ENCODE measurements at regions not wholly inside any gene's neighbourhood (a gene's known extent, or its start where the extent isn't known, plus 50 kb on each side); places are given as distances from the start of the nearest gene placed in this dataset.

- H3K36me3 ChIP-seq (ENCODE audit: insufficient read depth, low read length): no peaks in the 10 kb centered on the region
- no peak overlapping the region for H2AFZ ChIP-seq (ENCODE audit: low read length)
- H3F3A ChIP-seq (ENCODE audit: insufficient read depth, low read length): no peaks in the 10 kb centered on the region
- TF ChIP-seq EZH2 (IDR thresholded peaks at IDR 0.05; ENCODE audit: borderline replicate concordance, low read length): no peak
- TF ChIP-seq, protein P1, sequence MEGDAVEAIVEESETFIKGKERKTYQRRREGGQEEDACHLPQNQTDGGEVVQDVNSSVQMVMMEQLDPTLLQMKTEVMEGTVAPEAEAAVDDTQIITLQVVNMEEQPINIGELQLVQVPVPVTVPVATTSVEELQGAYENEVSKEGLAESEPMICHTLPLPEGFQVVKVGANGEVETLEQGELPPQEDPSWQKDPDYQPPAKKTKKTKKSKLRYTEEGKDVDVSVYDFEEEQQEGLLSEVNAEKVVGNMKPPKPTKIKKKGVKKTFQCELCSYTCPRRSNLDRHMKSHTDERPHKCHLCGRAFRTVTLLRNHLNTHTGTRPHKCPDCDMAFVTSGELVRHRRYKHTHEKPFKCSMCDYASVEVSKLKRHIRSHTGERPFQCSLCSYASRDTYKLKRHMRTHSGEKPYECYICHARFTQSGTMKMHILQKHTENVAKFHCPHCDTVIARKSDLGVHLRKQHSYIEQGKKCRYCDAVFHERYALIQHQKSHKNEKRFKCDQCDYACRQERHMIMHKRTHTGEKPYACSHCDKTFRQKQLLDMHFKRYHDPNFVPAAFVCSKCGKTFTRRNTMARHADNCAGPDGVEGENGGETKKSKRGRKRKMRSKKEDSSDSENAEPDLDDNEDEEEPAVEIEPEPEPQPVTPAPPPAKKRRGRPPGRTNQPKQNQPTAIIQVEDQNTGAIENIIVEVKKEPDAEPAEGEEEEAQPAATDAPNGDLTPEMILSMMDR (IDR thresholded peaks at IDR 0.05; ENCODE audit: low read length): no peak
- H3K4me1 ChIP-seq (ENCODE audit: insufficient read depth, low read length, severe bottlenecking): no peaks in the 10 kb centered on the region
- no peaks in the 10 kb centered on the region for H3K27me3 ChIP-seq (ENCODE audit: insufficient read depth, low read length)
- H3K4me2 ChIP-seq (ENCODE audit: low read length): no peak overlapping the region
- H3K9me3 ChIP-seq (ENCODE audit: low read length): no peaks in the 10 kb centered on the region
- no peak overlapping the region for H3K27ac ChIP-seq (ENCODE audit: low read depth, low read length, poor library complexity, severe bottlenecking)
- no peak overlapping the region for H3K4me3 ChIP-seq (ENCODE audit: low read depth, low read length, poor library complexity, severe bottlenecking)
- no peak overlapping the region for H3K9ac ChIP-seq (ENCODE audit: low read length)
- H3K9me2 ChIP-seq (ENCODE audit: low read depth, low read length): no peaks in the 10 kb centered on the region
- no peaks in the 10 kb centered on the region for H4K20me1 ChIP-seq (ENCODE audit: insufficient read depth, low read length)
- H3K79me2 ChIP-seq (ENCODE audit: insufficient read depth, low read length): no peaks in the 10 kb centered on the region
Observed at GRCh38 chr2:219991116-219991515, 363.7 kb downstream of the SLC4A3 start.

DNA sequence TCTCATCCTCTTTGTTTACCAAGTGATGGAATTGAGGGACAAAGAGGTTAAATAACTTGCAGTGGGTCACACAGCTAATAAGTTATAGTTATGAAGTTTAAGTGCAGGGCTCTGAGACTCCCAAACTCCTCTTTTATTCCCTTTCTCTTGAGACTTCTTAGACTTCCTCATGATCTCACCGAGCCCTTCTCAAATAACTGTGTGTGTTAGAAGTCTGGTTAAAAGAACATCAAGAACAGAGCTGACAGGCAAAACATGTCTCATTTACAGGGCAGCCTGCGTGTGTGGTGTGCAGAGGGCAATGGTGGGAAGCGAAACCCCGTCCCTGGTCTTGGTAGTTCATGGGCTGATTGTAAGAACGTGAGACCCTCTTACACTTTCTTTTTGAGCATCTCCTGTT is 368.0 kb downstream of the SLC4A3 start:
- H3K9ac ChIP-seq (ENCODE audit: low read length): no peak overlapping the region
- no peaks in the 10 kb centered on the region for H3K9me2 ChIP-seq (ENCODE audit: low read depth, low read length)
- TF ChIP-seq, protein P1 (IDR thresholded peaks at IDR 0.05; ENCODE audit: low read length): no peak
- TF ChIP-seq EZH2 (IDR thresholded peaks at IDR 0.05; ENCODE audit: borderline replicate concordance, low read length): no peak
- H3F3A ChIP-seq (ENCODE audit: insufficient read depth, low read length): no peaks in the 10 kb centered on the region
- H3K79me2 ChIP-seq (ENCODE audit: insufficient read depth, low read length): no peaks in the 10 kb centered on the region
- no peaks in the 10 kb centered on the region for H3K9me3 ChIP-seq (ENCODE audit: low read length)
- H3K4me2 ChIP-seq (ENCODE audit: low read length): no peak overlapping the region
- no peaks in the 10 kb centered on the region for H3K36me3 ChIP-seq (ENCODE audit: insufficient read depth, low read length)
- H3K4me1 ChIP-seq (ENCODE audit: insufficient read depth, low read length, severe bottlenecking): no peaks in the 10 kb centered on the region
- H3K4me3 ChIP-seq (ENCODE audit: low read depth, low read length, poor library complexity, severe bottlenecking): no peak overlapping the region
- H4K20me1 ChIP-seq (ENCODE audit: insufficient read depth, low read length): no peaks in the 10 kb centered on the region
- H3K27ac ChIP-seq (ENCODE audit: low read depth, low read length, poor library complexity, severe bottlenecking): no peak overlapping the region
- no peak overlapping the region for H2AFZ ChIP-seq (ENCODE audit: low read length)
- no peaks in the 10 kb centered on the region for H3K27me3 ChIP-seq (ENCODE audit: insufficient read depth, low read length)

GRCh38 chr2:219995991-219996765 is 368.7 kb downstream of the SLC4A3 start:
- TF ChIP-seq EZH2 (IDR thresholded peaks at IDR 0.05; ENCODE audit: borderline replicate concordance, low read length): no peak
- TF ChIP-seq, protein P1 (IDR thresholded peaks at IDR 0.05; ENCODE audit: low read length): no peak
- no peaks in the 10 kb centered on the region for H4K20me1 ChIP-seq (ENCODE audit: insufficient read depth, low read length)
- no peak overlapping the region for H3K27ac ChIP-seq (ENCODE audit: low read depth, low read length, poor library complexity, severe bottlenecking)
- H3K9ac ChIP-seq (ENCODE audit: low read length): no peak overlapping the region
- no peaks in the 10 kb centered on the region for H3K9me3 ChIP-seq (ENCODE audit: low read length)
- no peaks in the 10 kb centered on the region for H3K27me3 ChIP-seq (ENCODE audit: insufficient read depth, low read length)
- no peak overlapping the region for H3K4me3 ChIP-seq (ENCODE audit: low read depth, low read length, poor library complexity, severe bottlenecking)
- no peak overlapping the region for H2AFZ ChIP-seq (ENCODE audit: low read length)
- H3K36me3 ChIP-seq (ENCODE audit: insufficient read depth, low read length): no peaks in the 10 kb centered on the region
- H3K4me1 ChIP-seq (ENCODE audit: insufficient read depth, low read length, severe bottlenecking): no peaks in the 10 kb centered on the region
- no peaks in the 10 kb centered on the region for H3K79me2 ChIP-seq (ENCODE audit: insufficient read depth, low read length)
- H3K9me2 ChIP-seq (ENCODE audit: low read depth, low read length): no peaks in the 10 kb centered on the region
- no peaks in the 10 kb centered on the region for H3F3A ChIP-seq (ENCODE audit: insufficient read depth, low read length)
- H3K4me2 ChIP-seq (ENCODE audit: low read length): no peak overlapping the region

Measured in OCI-LY1 (cell line).